GM23338 (cell line): ENCODE measurements at regions not wholly inside any gene's neighbourhood (a gene's known extent, or its start where the extent isn't known, plus 50 kb on each side); places are given as distances from the start of the nearest gene placed in this dataset.

Experiments used
- ATAC-seq: fragments of 200-7000 bp; cut with Tn5 transposase; 3 replicates; pipeline ENCODE4 v1.9.1; 2020
- DNase-seq: peaks from one replicate; pipeline ENCODE4 v3.0.0-alpha.2; 2015; ENCODE audit warnings: low spot score
- H2AFZ ChIP-seq: fragments of 200-600 bp; sonication (generic); 2 replicates; pipeline ENCODE4 v1.8.0; 2016; ENCODE audit warnings: antibody characterized with exemption, mild to moderate bottlenecking, moderate library complexity
- H3F3A ChIP-seq: fragments of 200-600 bp; sonication (generic); replicated peaks from 2 replicates; pipeline ENCODE4 v1.8.0; 2017; ENCODE audit warnings: antibody characterized with exemption, mixed run types, low read depth
- H3K27ac ChIP-seq: fragments of 200-600 bp; sonication (generic); 2 replicates; pipeline ENCODE4 v1.6.1; 2016; ENCODE audit warnings: low read depth
- H3K27me3 ChIP-seq: fragments of 200-600 bp; sonication (generic); 2 replicates; pipeline ENCODE4 v1.8.0; 2016; ENCODE audit warnings: mild to moderate bottlenecking, mixed run types, moderate library complexity; ENCODE audit not compliant: insufficient read depth
- H3K36me3 ChIP-seq: fragments of 200-600 bp; sonication (generic); 2 replicates; pipeline ENCODE4 v1.8.0; 2016; ENCODE audit warnings: mild to moderate bottlenecking; ENCODE audit not compliant: insufficient read depth
- H3K4me1 ChIP-seq: fragments of 200-600 bp; sonication (generic); 2 replicates; pipeline ENCODE4 v1.8.0; 2016; ENCODE audit warnings: mild to moderate bottlenecking, moderate library complexity; ENCODE audit not compliant: insufficient read depth
- H3K4me2 ChIP-seq: fragments of 200-600 bp; sonication (generic); 2 replicates; pipeline ENCODE4 v1.7.1; 2017; ENCODE audit warnings: mixed run types
- H3K4me3 ChIP-seq: fragments of 200-600 bp; sonication (generic); 2 replicates; pipeline ENCODE4 v1.6.1; 2016; ENCODE audit warnings: mixed run types
- H3K79me2 ChIP-seq: fragments of 200-600 bp; sonication (generic); replicated peaks from 2 replicates; pipeline ENCODE4 v1.8.0; 2017; ENCODE audit warnings: mild to moderate bottlenecking; ENCODE audit not compliant: insufficient read depth
- H3K9me2 ChIP-seq: fragments of 200-600 bp; sonication (generic); 2 replicates; pipeline ENCODE4 v1.8.0; 2017; ENCODE audit not compliant: insufficient read depth
- H4K20me1 ChIP-seq: fragments of 200-600 bp; sonication (generic); replicated peaks from 2 replicates; pipeline ENCODE4 v1.8.0; 2017; ENCODE audit warnings: mild to moderate bottlenecking; ENCODE audit not compliant: insufficient read depth
- H3K27ac Mint-ChIP-seq: 2 replicates; pipeline ENCODE4 v1.8.0; 2020; ENCODE audit warnings: inconsistent platforms, mild to moderate bottlenecking, moderate library complexity, mixed read lengths
- H3K27me3 Mint-ChIP-seq: 3 replicates; pipeline ENCODE4 v1.8.0; 2022; ENCODE audit warnings: low read depth, mild to moderate bottlenecking, moderate library complexity, mixed read lengths, inconsistent platforms; ENCODE audit not compliant: insufficient read depth, poor library complexity
- H3K36me3 Mint-ChIP-seq: 3 replicates; pipeline ENCODE4 v1.8.0; 2021; ENCODE audit warnings: low read depth, mild to moderate bottlenecking, inconsistent platforms, moderate library complexity, mixed read lengths
- H3K4me1 Mint-ChIP-seq: 3 replicates; pipeline ENCODE4 v1.8.0; 2020; ENCODE audit warnings: mild to moderate bottlenecking, inconsistent platforms, mixed read lengths
- H3K4me3 Mint-ChIP-seq: 3 replicates; pipeline ENCODE4 v1.8.0; 2021; ENCODE audit warnings: moderate library complexity, mild to moderate bottlenecking, inconsistent platforms, mixed read lengths
- H3K9me3 Mint-ChIP-seq: 3 replicates; pipeline ENCODE4 v1.8.0; 2020; ENCODE audit warnings: moderate library complexity, mild to moderate bottlenecking, inconsistent platforms, mixed read lengths
- ETS1 ChIP-seq: IDR thresholded peaks from 2 replicates; pipeline ENCODE4 v1.6.1; 2016; ENCODE audit warnings: antibody characterized with exemption
- JUNB ChIP-seq: IDR thresholded peaks from one replicate; pipeline ENCODE4 v1.6.1; 2016; ENCODE audit warnings: antibody characterized with exemption; ENCODE audit not compliant: unreplicated experiment
- POLR2AphosphoS5 ChIP-seq: IDR thresholded peaks from 2 replicates; pipeline ENCODE4 v1.6.1; 2016; ENCODE audit warnings: antibody characterized with exemption, low read depth
- TF ChIP-seq, protein P1 (sequence below): fragments of 250-450 bp; sonication (Bioruptor Pico); IDR thresholded peaks from 2 replicates; pipeline ENCODE4 v1.5.0; 2020; ENCODE audit warnings: mild to moderate bottlenecking, moderate library complexity

DNA sequence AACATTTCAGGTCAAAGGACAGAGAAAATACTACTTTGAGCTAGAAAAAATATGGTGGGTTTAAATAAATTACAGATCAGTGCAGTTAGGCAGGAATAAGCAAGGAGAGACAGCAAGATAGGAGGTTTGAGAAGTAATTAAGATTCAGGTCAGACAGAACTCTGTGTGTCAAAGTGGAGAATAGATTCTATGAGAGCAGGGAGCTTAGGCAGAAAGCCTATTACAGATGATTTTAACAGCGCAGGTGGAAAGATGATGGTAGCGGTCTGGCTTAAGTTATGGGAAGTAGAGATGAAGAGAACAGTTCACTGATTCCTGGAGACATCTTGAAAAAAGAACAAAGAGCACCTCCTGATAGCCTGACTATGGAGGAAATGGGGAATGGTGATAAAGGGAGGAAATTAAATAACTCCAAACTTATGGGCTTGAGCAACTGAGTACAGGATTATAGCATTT lies 106.0 kb downstream of the APIP start:
- Mint-ChIP-seq H3K36me3 (peaks cover 3% of the 10 kb centered on the region; the same call in 2 of the 3 replicates), H3K27ac (no peak overlapping the region), H3K4me3 (no peak overlapping the region), H3K27me3 (no peaks in the 10 kb centered on the region), H3K9me3 (peaks cover 11% of the 10 kb centered on the region; the same call in 2 of the 3 replicates), H3K4me1 (no peaks in the 10 kb centered on the region)
- Histone ChIP-seq H3K4me2 (no peak overlapping the region), H3K4me1 (no peaks in the 10 kb centered on the region), H3K4me3 (no peak overlapping the region), H3F3A (no peaks in the 10 kb centered on the region), H3K9me2 (0 out of 2 replicates have a peak, but pooled peaks cover 3% of the 10 kb centered on the region), H2AFZ (no peak overlapping the region), H3K36me3 (no peaks in the 10 kb centered on the region), H3K79me2 (no peaks in the 10 kb centered on the region), H4K20me1 (no peaks in the 10 kb centered on the region; the same call in 1 of the 2 replicates), H3K27me3 (no peaks in the 10 kb centered on the region), H3K27ac (no peak overlapping the region)
- ATAC-seq (no peak), DNase-seq (no peak)
- TF ChIP-seq JUNB = no peak
- no peak for TF ChIP-seq POLR2AphosphoS5
- TF ChIP-seq, protein P1, sequence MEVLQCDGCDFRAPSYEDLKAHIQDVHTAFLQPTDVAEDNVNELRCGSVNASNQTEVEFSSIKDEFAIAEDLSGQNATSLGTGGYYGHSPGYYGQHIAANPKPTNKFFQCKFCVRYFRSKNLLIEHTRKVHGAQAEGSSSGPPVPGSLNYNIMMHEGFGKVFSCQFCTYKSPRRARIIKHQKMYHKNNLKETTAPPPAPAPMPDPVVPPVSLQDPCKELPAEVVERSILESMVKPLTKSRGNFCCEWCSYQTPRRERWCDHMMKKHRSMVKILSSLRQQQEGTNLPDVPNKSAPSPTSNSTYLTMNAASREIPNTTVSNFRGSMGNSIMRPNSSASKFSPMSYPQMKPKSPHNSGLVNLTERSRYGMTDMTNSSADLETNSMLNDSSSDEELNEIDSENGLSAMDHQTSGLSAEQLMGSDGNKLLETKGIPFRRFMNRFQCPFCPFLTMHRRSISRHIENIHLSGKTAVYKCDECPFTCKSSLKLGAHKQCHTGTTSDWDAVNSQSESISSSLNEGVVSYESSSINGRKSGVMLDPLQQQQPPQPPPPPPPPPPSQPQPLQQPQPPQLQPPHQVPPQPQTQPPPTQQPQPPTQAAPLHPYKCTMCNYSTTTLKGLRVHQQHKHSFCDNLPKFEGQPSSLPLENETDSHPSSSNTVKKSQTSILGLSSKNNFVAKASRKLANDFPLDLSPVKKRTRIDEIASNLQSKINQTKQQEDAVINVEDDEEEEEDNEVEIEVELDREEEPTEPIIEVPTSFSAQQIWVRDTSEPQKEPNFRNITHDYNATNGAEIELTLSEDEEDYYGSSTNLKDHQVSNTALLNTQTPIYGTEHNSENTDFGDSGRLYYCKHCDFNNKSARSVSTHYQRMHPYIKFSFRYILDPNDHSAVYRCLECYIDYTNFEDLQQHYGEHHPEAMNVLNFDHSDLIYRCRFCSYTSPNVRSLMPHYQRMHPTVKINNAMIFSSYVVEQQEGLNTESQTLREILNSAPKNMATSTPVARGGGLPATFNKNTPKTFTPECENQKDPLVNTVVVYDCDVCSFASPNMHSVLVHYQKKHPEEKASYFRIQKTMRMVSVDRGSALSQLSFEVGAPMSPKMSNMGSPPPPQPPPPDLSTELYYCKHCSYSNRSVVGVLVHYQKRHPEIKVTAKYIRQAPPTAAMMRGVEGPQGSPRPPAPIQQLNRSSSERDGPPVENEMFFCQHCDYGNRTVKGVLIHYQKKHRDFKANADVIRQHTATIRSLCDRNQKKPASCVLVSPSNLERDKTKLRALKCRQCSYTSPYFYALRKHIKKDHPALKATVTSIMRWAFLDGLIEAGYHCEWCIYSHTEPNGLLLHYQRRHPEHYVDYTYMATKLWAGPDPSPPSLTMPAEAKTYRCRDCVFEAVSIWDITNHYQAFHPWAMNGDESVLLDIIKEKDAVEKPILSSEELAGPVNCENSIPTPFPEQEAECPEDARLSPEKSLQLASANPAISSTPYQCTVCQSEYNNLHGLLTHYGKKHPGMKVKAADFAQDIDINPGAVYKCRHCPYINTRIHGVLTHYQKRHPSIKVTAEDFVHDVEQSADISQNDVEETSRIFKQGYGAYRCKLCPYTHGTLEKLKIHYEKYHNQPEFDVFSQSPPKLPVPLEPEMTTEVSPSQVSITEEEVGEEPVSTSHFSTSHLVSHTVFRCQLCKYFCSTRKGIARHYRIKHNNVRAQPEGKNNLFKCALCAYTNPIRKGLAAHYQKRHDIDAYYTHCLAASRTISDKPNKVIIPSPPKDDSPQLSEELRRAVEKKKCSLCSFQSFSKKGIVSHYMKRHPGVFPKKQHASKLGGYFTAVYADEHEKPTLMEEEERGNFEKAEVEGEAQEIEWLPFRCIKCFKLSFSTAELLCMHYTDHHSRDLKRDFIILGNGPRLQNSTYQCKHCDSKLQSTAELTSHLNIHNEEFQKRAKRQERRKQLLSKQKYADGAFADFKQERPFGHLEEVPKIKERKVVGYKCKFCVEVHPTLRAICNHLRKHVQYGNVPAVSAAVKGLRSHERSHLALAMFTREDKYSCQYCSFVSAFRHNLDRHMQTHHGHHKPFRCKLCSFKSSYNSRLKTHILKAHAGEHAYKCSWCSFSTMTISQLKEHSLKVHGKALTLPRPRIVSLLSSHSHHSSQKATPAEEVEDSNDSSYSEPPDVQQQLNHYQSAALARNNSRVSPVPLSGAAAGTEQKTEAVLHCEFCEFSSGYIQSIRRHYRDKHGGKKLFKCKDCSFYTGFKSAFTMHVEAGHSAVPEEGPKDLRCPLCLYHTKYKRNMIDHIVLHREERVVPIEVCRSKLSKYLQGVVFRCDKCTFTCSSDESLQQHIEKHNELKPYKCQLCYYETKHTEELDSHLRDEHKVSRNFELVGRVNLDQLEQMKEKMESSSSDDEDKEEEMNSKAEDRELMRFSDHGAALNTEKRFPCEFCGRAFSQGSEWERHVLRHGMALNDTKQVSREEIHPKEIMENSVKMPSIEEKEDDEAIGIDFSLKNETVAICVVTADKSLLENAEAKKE (CRISPR knock-in tag) = no peak
- no peak for TF ChIP-seq ETS1
